AG04449 (cell line): ENCODE measurements at regions not wholly inside any gene's neighbourhood (a gene's known extent, or its start where the extent isn't known, plus 50 kb on each side); places are given as distances from the start of the nearest gene placed in this dataset.

ENCODE experiments used
- CTCF ChIA-PET: fragments of 350-600 bp; formaldehyde crosslinking; extraction: SDS; loops from one replicate; lab custom pipeline; 2021; ENCODE audit warnings: antibody characterized with exemption; lab: Yijun Ruan, JAX
- POLR2A ChIA-PET: fragments of 400-600, 350-600 bp; formaldehyde crosslinking; extraction: SDS; loops from one replicate; lab custom pipeline; 2020; ENCODE audit warnings: antibody characterized with exemption, inconsistent platforms; lab: Yijun Ruan, JAX
- DNase-seq: peaks from one replicate; pipeline ENCODE4 v3.0.0-alpha.2; 2010; ENCODE audit warnings: low read depth, low spot score
- H3K4me3 ChIP-seq: 2 replicates; pipeline ENCODE4 v1.5.1; 2011; ENCODE audit warnings: low read depth, mild to moderate bottlenecking, control low read depth, low read length
- CTCF ChIP-seq: IDR thresholded peaks from one replicate; pipeline ENCODE4 v1.5.1; 2011; ENCODE audit warnings: mild to moderate bottlenecking, moderate library complexity, low read length, control low read depth, inconsistent platforms; ENCODE audit not compliant: insufficient read depth; ENCODE audit errors: missing control alignments

GRCh38 chr2:71898375-71898774 lies 249.3 kb downstream of the CYP26B1 start:
- TF ChIP-seq CTCF = no peak
- CTCF ChIA-PET = interaction anchor here (1.3 to 1.7 kb wide), 2 partner anchors 26 to 252 kb away, joined by 3 to 4 read pairs; no protein-coding TSS in a partner anchor
- POLR2A ChIA-PET = no interaction called here
- H3K4me3 ChIP-seq = no peak overlapping the region
- no peak for DNase-seq

GRCh38 chr2:71897836-71898235 lies 249.8 kb downstream of the CYP26B1 start:
- no peak for DNase-seq
- TF ChIP-seq CTCF = no peak
- CTCF ChIA-PET = interaction anchor here (1.3 to 1.7 kb wide), 2 partner anchors 26 to 253 kb away, joined by 3 to 4 read pairs; no protein-coding TSS in a partner anchor
- POLR2A ChIA-PET = no interaction called here
- H3K4me3 ChIP-seq = no peak overlapping the region

- DNase-seq = no peak
- ChIA-PET POLR2A (no interaction called here), CTCF (interaction anchor here (1.3 to 1.7 kb wide), 3 partner anchors 27 to 253 kb away, joined by 3 to 4 read pairs (median 4); no protein-coding TSS in a partner anchor)
- no peak for TF ChIP-seq CTCF
- no peak overlapping the region for H3K4me3 ChIP-seq
Measured at GRCh38 chr2:71897137-71897480, 250.6 kb downstream of the CYP26B1 start.

- ChIA-PET CTCF (interaction anchor here (1.4 kb wide), 1 partner anchor 242 kb away, joined by 4 read pairs; no protein-coding TSS in a partner anchor), POLR2A (no interaction called here)
- DNase-seq = no peak
- no peak for TF ChIP-seq CTCF
- H3K4me3 ChIP-seq = no peak overlapping the region
Measured at GRCh38 chr2:71896385-71897136, 251.1 kb downstream of the CYP26B1 start.

GRCh38 chr2:71895320-71896161 lies 252.1 kb downstream of the CYP26B1 start:
- TF ChIP-seq CTCF = no peak
- CTCF ChIA-PET = no interaction called here
- POLR2A ChIA-PET = no interaction called here
- H3K4me3 ChIP-seq = no peak overlapping the region
- DNase-seq = no peak

GRCh38 chr2:71894261-71894660 lies 253.4 kb downstream of the CYP26B1 start:
- TF ChIP-seq CTCF = no peak
- ChIA-PET POLR2A (no interaction called here), CTCF (no interaction called here)
- H3K4me3 ChIP-seq = no peak overlapping the region
- no peak for DNase-seq
